A673 (cell line): ENCODE measurements at regions not wholly inside any gene's neighbourhood (a gene's known extent, or its start where the extent isn't known, plus 50 kb on each side); places are given as distances from the start of the nearest gene placed in this dataset.
"Not testable (repeated sequence)": the region's sequence is repeated elsewhere in the genome, so short reads cannot be mapped to it uniquely, and the experiment has no call there.

ENCODE experiments used
- BruUV-seq: library from RNA; stranded (reverse); fragments of 400-500 nt; replicated peaks from 2 replicates; lab custom pipeline; 2021; lab: Mats Ljungman, UMichigan
- CTCF ChIA-PET: fragments of 300-600 bp; sonication (Branson Sonifier 250); formaldehyde crosslinking; loops from one replicate; lab custom pipeline; 2022; ENCODE audit warnings: antibody characterized with exemption; lab: Charles Lee
- POLR2A ChIA-PET: fragments of 300-600 bp; sonication (Branson Sonifier 250); formaldehyde crosslinking; loops from one replicate; lab custom pipeline; 2022; ENCODE audit warnings: antibody characterized with exemption; ENCODE audit not compliant: low non-redundant PET; lab: Charles Lee
- DNase-seq: peaks from one replicate; pipeline ENCODE4 v3.0.0-alpha.2; 2015; ENCODE audit warnings: low spot score
- H3K27ac ChIP-seq: fragments of 200-600 bp; sonication (generic); 2 replicates; pipeline ENCODE4 v1.5.1; 2016; ENCODE audit warnings: mixed run types, low read depth, mild to moderate bottlenecking, mixed read lengths, antibody characterized with exemption, low read length; ENCODE audit not compliant: poor library complexity, severe bottlenecking
- H3K27me3 ChIP-seq: fragments of 200-600 bp; sonication (generic); replicated peaks from 2 replicates; pipeline ENCODE4 v1.6.1; 2017; ENCODE audit warnings: mixed run types, low read depth, mild to moderate bottlenecking, mixed read lengths, antibody characterized with exemption, low read length; ENCODE audit not compliant: insufficient read depth, poor library complexity
- H3K36me3 ChIP-seq: fragments of 200-600 bp; sonication (generic); 2 replicates; pipeline ENCODE4 v1.6.1; 2016; ENCODE audit warnings: mixed run types, mild to moderate bottlenecking, mixed read lengths, antibody characterized with exemption, low read length; ENCODE audit not compliant: insufficient read depth, poor library complexity, severe bottlenecking
- H3K4me1 ChIP-seq: fragments of 200-600 bp; sonication (generic); 2 replicates; pipeline ENCODE4 v1.6.1; 2017; ENCODE audit warnings: mixed run types, mild to moderate bottlenecking, mixed read lengths, antibody characterized with exemption, low read length; ENCODE audit not compliant: insufficient read depth, poor library complexity, severe bottlenecking
- H3K4me3 ChIP-seq: fragments of 200-600 bp; sonication (generic); 2 replicates; pipeline ENCODE4 v1.5.1; 2016; ENCODE audit warnings: low read depth, mixed run types, mild to moderate bottlenecking, mixed read lengths, low read length; ENCODE audit not compliant: poor library complexity, severe bottlenecking
- H3K9me3 ChIP-seq: fragments of 200-600 bp; sonication (generic); 2 replicates; pipeline ENCODE4 v1.6.1; 2016; ENCODE audit warnings: mixed run types, low read depth, mild to moderate bottlenecking, mixed read lengths, antibody characterized with exemption, low read length; ENCODE audit not compliant: poor library complexity, severe bottlenecking
- EZH2 ChIP-seq: fragments of 200-600 bp; sonication (generic); IDR thresholded peaks from 2 replicates; pipeline ENCODE4 v1.6.1; 2017; ENCODE audit warnings: borderline replicate concordance, low read depth, mild to moderate bottlenecking, mixed read lengths, antibody characterized with exemption, low read length; ENCODE audit not compliant: poor library complexity, severe bottlenecking
- intact Hi-C: fragments of 100-400 bp; cut with micrococcal nuclease; formaldehyde crosslinking; loops from one replicate; pipeline ENCODE4 v1.10.0; 2022; ENCODE audit not compliant: unreplicated experiment
- TF ChIP-seq, protein P1 (sequence below): fragments of 300-800, 200-600 bp; sonication (generic); conservative IDR thresholded peaks from 2 replicates; pipeline ENCODE4 v1.5.1; 2017; ENCODE audit warnings: low read depth, mild to moderate bottlenecking, antibody characterized with exemption, low read length, moderate library complexity, mixed read lengths

DNA sequence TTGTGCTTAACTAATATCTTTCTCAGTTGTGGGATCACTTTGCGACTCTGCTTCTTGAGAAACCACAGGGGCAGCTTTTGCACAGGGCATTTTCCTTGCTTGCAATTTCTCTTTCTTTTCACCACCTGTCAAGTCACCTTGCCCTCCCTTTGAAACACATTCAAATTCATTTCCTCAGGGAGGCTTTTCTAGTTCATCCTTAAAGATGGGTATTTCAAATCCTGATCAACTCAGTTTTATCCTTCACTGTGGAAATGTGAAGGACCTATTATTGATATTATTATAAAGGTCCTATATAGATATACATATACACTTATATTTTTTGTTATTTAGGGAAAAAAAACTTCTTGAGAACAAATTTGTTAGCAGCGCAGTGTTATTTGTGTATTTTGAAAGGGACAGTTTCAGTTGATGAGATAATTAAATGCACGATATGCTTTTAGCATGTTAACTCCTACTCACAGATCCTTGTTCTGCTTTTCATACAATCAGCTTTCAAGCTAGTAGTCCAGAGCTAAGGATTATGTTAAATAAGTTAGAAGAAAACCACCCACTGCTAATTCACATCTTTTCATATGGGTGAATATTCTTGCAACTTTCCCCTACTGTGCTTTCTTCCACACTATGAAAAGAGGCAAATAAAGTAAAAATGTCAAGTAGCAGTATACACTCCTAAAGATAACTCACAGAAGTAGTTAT, 501.4 kb upstream of the RGS6 start:
- POLR2A ChIA-PET, result no interaction called here
- DNase-seq, result no peak
- H3K9me3 ChIP-seq, result peaks cover 17% of the 10 kb centered on the region
- H3K27ac ChIP-seq, result no peak overlapping the region
- peaks cover 12% of the 10 kb centered on the region for H3K4me1 ChIP-seq
- H3K4me3 ChIP-seq, result no peak overlapping the region
- TF ChIP-seq EZH2, result no peak
- TF ChIP-seq, protein P1, sequence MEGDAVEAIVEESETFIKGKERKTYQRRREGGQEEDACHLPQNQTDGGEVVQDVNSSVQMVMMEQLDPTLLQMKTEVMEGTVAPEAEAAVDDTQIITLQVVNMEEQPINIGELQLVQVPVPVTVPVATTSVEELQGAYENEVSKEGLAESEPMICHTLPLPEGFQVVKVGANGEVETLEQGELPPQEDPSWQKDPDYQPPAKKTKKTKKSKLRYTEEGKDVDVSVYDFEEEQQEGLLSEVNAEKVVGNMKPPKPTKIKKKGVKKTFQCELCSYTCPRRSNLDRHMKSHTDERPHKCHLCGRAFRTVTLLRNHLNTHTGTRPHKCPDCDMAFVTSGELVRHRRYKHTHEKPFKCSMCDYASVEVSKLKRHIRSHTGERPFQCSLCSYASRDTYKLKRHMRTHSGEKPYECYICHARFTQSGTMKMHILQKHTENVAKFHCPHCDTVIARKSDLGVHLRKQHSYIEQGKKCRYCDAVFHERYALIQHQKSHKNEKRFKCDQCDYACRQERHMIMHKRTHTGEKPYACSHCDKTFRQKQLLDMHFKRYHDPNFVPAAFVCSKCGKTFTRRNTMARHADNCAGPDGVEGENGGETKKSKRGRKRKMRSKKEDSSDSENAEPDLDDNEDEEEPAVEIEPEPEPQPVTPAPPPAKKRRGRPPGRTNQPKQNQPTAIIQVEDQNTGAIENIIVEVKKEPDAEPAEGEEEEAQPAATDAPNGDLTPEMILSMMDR, result no peak
- no TSS peak for BruUV-seq
- no peaks in the 10 kb centered on the region for H3K27me3 ChIP-seq
- CTCF ChIA-PET, result no interaction called here
- intact Hi-C loops, result no loop called here
- peaks cover 4% of the 10 kb centered on the region for H3K36me3 ChIP-seq

DNA sequence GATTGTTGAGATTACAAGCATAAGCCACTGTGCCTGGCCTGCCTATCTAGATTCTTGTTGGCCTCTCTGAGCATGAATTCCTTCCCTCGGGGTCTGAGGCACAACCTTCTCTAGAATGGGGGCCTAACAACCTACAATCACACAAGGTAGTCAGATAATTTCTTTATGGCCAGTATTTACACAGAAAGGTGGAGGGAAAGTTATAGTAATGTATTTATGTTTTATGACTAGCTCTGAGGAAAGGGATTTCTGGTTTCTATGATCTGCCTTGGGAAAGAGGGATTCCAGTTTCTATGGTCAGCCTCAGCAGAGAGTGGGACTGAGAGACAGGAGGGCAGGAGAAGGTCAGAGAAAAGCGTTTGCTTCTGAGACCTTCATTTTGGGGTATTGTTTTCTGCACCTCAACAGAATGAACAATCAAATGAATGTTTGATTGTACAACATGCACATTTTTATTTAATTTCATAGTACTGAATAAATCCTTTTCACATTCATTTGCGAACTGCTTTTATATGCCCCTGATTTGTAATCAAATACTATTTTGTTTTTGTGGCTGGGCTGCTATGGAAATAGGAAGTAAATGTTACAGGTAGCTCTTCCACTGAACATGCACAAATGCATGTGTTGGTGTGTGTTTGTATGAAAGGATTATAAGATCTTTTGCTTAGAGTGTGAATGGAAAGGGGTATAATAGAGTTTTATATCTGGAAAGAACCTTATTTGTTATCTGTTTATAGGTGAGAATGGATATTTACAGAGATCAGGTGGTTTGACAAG, 499.7 kb upstream of the RGS6 start:
- POLR2A ChIA-PET, result no interaction called here
- Histone ChIP-seq H3K27ac (no peak overlapping the region), H3K27me3 (no peaks in the 10 kb centered on the region), H3K4me1 (peaks cover 12% of the 10 kb centered on the region), H3K9me3 (peaks cover 4% of the 10 kb centered on the region), H3K36me3 (no peaks in the 10 kb centered on the region), H3K4me3 (no peak overlapping the region)
- intact Hi-C loops, result no loop called here
- TF ChIP-seq, protein P1, result no peak
- no peak for TF ChIP-seq EZH2
- BruUV-seq, result no TSS peak
- CTCF ChIA-PET, result no interaction called here
- no peak for DNase-seq

DNA sequence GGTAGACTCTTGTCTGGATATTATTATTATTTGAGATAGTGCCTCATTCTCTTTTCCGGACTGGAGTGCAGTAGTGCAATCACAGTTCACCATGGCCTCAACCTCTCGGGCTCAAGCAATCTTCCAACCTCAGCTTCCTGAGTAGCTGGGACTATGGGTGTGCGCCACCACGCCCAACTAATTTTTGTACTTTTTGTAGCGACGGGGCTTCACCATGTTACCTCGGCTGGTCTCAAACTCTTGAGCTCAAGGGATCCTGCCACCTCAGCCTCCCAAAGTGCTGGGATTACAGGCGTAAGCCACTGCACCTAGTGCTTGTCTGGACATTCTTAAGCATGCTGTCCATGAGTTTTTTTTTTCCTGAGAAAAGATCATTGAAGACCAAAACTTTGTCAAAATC, 498.9 kb upstream of the RGS6 start:
- TF ChIP-seq EZH2, result no peak
- TF ChIP-seq, protein P1, result no peak
- Histone ChIP-seq H3K36me3 (no peaks in the 10 kb centered on the region), H3K27me3 (no peaks in the 10 kb centered on the region), H3K4me3 (no peak overlapping the region), H3K9me3 (peaks cover 3% of the 10 kb centered on the region), H3K4me1 (peaks cover 14% of the 10 kb centered on the region), H3K27ac (no peak overlapping the region)
- intact Hi-C loops, result no loop called here
- POLR2A ChIA-PET, result no interaction called here
- no peak for DNase-seq
- no TSS peak for BruUV-seq
- CTCF ChIA-PET, result no interaction called here

DNA sequence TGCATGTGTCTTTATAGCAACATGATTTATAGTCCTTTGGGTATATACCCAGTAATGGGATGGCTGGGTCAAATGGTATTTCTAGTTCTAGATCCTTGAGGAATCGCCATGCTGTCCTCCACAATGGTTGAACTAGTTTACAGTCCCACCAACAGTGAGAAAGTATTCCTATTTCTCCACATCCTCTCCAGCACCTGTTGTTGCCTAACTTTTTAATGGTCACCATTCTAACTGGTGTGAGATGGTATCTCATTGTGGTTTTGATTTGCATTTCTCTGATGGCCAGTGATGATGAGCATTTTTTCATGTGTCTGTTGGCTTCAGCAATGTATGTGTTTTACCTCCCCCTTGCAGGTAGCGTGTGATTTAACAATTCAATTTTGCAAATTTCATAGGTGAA, 496.6 kb upstream of the RGS6 start:
- DNase-seq, H3K36me3 ChIP-seq, POLR2A ChIA-PET, BruUV-seq, CTCF ChIA-PET, intact Hi-C loops, H3K9me3 ChIP-seq, H3K4me3 ChIP-seq, H3K27me3 ChIP-seq, H3K27ac ChIP-seq: not testable (repeated sequence)
- peaks cover 27% of the 10 kb centered on the region for H3K4me1 ChIP-seq
